H9 (cell line): ENCODE measurements at regions not wholly inside any gene's neighbourhood (a gene's known extent, or its start where the extent isn't known, plus 50 kb on each side); places are given as distances from the start of the nearest gene placed in this dataset.

Experiments
- DNase-seq: peaks from one replicate; pipeline ENCODE4 v3.0.0-alpha.2; 2017
- H2AFZ ChIP-seq: one replicate; pipeline ENCODE4 v1.6.1; 2013; ENCODE audit warnings: mild to moderate bottlenecking, low read length, control low read depth, moderate library complexity
- H2AK5ac ChIP-seq: 2 replicates; pipeline ENCODE4 v1.6.1; 2013; ENCODE audit warnings: low read length, control low read depth, mixed read lengths; ENCODE audit not compliant: insufficient read length
- H2BK120ac ChIP-seq: one replicate; pipeline ENCODE4 v1.6.1; 2013; ENCODE audit warnings: low read depth, mild to moderate bottlenecking, low read length, control low read depth, inconsistent platforms; ENCODE audit not compliant: poor library complexity, severe bottlenecking
- H2BK12ac ChIP-seq: 2 replicates; pipeline ENCODE4 v1.6.1; 2013; ENCODE audit warnings: low read length, control low read depth, mixed read lengths, low read depth; ENCODE audit not compliant: insufficient read length
- H2BK15ac ChIP-seq: 2 replicates; pipeline ENCODE4 v1.6.1; 2013; ENCODE audit warnings: low read depth, low read length, control low read depth
- H2BK20ac ChIP-seq: one replicate; pipeline ENCODE4 v1.6.1; 2013; ENCODE audit warnings: low read depth, mild to moderate bottlenecking, low read length, control low read depth, inconsistent platforms; ENCODE audit not compliant: poor library complexity, severe bottlenecking
- H2BK5ac ChIP-seq: 2 replicates; pipeline ENCODE4 v1.6.1; 2013; ENCODE audit warnings: low read length, control low read depth, mixed read lengths; ENCODE audit not compliant: insufficient read length
- H3K14ac ChIP-seq: 2 replicates; pipeline ENCODE4 v1.6.1; 2013; ENCODE audit warnings: low read length, control low read depth; ENCODE audit not compliant: insufficient read depth
- H3K18ac ChIP-seq: 2 replicates; pipeline ENCODE4 v1.6.1; 2013; ENCODE audit warnings: low read depth, mild to moderate bottlenecking, mixed read lengths, low read length, control low read depth; ENCODE audit not compliant: insufficient read length
- H3K23ac ChIP-seq: 2 replicates; pipeline ENCODE4 v1.6.1; 2013; ENCODE audit warnings: low read length, control low read depth, mixed read lengths, low read depth; ENCODE audit not compliant: insufficient read length
- H3K23me2 ChIP-seq: 2 replicates; pipeline ENCODE4 v1.6.1; 2013; ENCODE audit warnings: low read depth, mild to moderate bottlenecking, mixed read lengths, low read length, control low read depth; ENCODE audit not compliant: insufficient read length, poor library complexity, severe bottlenecking
- H3K27ac ChIP-seq: 2 replicates; pipeline ENCODE4 v1.5.1; 2013; ENCODE audit warnings: low read length, control low read depth, mixed read lengths, low read depth; ENCODE audit not compliant: insufficient read length
- H3K27me3 ChIP-seq: 2 replicates; pipeline ENCODE4 v1.6.1; 2013; ENCODE audit warnings: low read length, control low read depth, inconsistent platforms; ENCODE audit not compliant: insufficient read depth
- H3K4ac ChIP-seq: 2 replicates; pipeline ENCODE4 v1.6.1; 2013; ENCODE audit warnings: low read depth, mild to moderate bottlenecking, control low read depth, inconsistent platforms, low read length, moderate library complexity
- H3K4me1 ChIP-seq: 2 replicates; pipeline ENCODE4 v1.6.1; 2013; ENCODE audit warnings: low read length, control low read depth, inconsistent platforms; ENCODE audit not compliant: insufficient read depth
- H3K4me2 ChIP-seq: 2 replicates; pipeline ENCODE4 v1.6.1; 2013; ENCODE audit warnings: low read length, control low read depth, mixed read lengths; ENCODE audit not compliant: insufficient read length, insufficient read depth
- H3K56ac ChIP-seq: 2 replicates; pipeline ENCODE4 v1.6.1; 2013; ENCODE audit warnings: low read depth, mild to moderate bottlenecking, mixed read lengths, low read length, control low read depth; ENCODE audit not compliant: insufficient read length
- H3K79me1 ChIP-seq: 2 replicates; pipeline ENCODE4 v1.6.1; 2013; ENCODE audit warnings: low read depth, mild to moderate bottlenecking, moderate library complexity, low read length, control low read depth, inconsistent platforms; ENCODE audit not compliant: insufficient read depth, poor library complexity, severe bottlenecking
- H3K79me2 ChIP-seq: 2 replicates; pipeline ENCODE4 v1.6.1; 2013; ENCODE audit warnings: low read length, control low read depth, inconsistent platforms; ENCODE audit not compliant: insufficient read depth
- H3K9ac ChIP-seq: 2 replicates; pipeline ENCODE4 v1.6.1; 2013; ENCODE audit warnings: low read length, control low read depth, mixed read lengths; ENCODE audit not compliant: insufficient read length; ENCODE audit errors: extremely low read depth
- H3K9me3 ChIP-seq: one replicate; pipeline ENCODE4 v1.6.1; 2013; ENCODE audit warnings: low read depth, low read length, inconsistent platforms; ENCODE audit not compliant: control insufficient read depth
- H3T11ph ChIP-seq: one replicate; pipeline ENCODE4 v1.6.1; 2013; ENCODE audit warnings: mild to moderate bottlenecking, low read length, control low read depth, inconsistent platforms
- H4K20me1 ChIP-seq: one replicate; pipeline ENCODE4 v1.6.1; 2013; ENCODE audit not compliant: control insufficient read depth, insufficient read length, insufficient read depth
- H4K5ac ChIP-seq: 2 replicates; pipeline ENCODE4 v1.6.1; 2013; ENCODE audit warnings: low read depth, mild to moderate bottlenecking, mixed read lengths, low read length, control low read depth; ENCODE audit not compliant: insufficient read length
- H4K8ac ChIP-seq: replicated peaks from 2 replicates; pipeline ENCODE4 v1.6.1; 2013; ENCODE audit warnings: low read length, control low read depth, mixed read lengths, low read depth; ENCODE audit not compliant: insufficient read length
- H4K91ac ChIP-seq: 2 replicates; pipeline ENCODE4 v1.6.1; 2013; ENCODE audit warnings: low read depth, mild to moderate bottlenecking, moderate library complexity, mixed read lengths, low read length, control low read depth; ENCODE audit not compliant: insufficient read length
- H3K27ac Mint-ChIP-seq, 3 experiments: 2 replicates in 2 of 3; 3 replicates in 1 of 3; pipeline ENCODE4 v1.8.0; 2020 to 2021; ENCODE audit warnings: mixed read lengths in 3 of 3, mild to moderate bottlenecking in 1 of 3, moderate library complexity in 1 of 3
- H3K27me3 Mint-ChIP-seq: 2 replicates; pipeline ENCODE4 v1.8.0; 2021; ENCODE audit warnings: low read depth, mild to moderate bottlenecking, moderate library complexity, mixed read lengths
- H3K36me3 Mint-ChIP-seq, 3 experiments: 2 replicates in 2 of 3; 3 replicates in 1 of 3; pipeline ENCODE4 v1.8.0; 2020 to 2021; ENCODE audit warnings: low read depth in 3 of 3, mixed read lengths in 3 of 3; ENCODE audit not compliant: insufficient read depth in 1 of 3
- H3K4me1 Mint-ChIP-seq, 2 experiments: 2 replicates each; pipeline ENCODE4 v1.8.0; 2020; ENCODE audit warnings: mixed read lengths in 2 of 2
- H3K4me3 Mint-ChIP-seq, 2 experiments: 2 replicates in 1 of 2; 3 replicates in 1 of 2; pipeline ENCODE4 v1.8.0; 2020 to 2021; ENCODE audit warnings: mild to moderate bottlenecking in 2 of 2, mixed read lengths in 2 of 2, moderate library complexity in 1 of 2
- H3K9me3 Mint-ChIP-seq, 2 experiments: 2 replicates in 1 of 2; 3 replicates in 1 of 2; pipeline ENCODE4 v1.8.0; 2020; ENCODE audit warnings: mild to moderate bottlenecking in 2 of 2, mixed read lengths in 2 of 2, moderate library complexity in 1 of 2
- WGBS: extraction: QIAGEN DNeasy Blood & Tissue Kit; methylation state at CpG from one replicate; pipeline ENCODE4 v1.1.7; 2013; ENCODE audit warnings: missing lambda C conversion rate, low lambda C conversion rate, mixed read lengths; ENCODE audit not compliant: insufficient read length; ENCODE audit errors: extremely low coverage; 5-methylcytosine and 5-hydroxymethylcytosine counted together
- TF ChIP-seq, protein P1 (sequence below): fragments of 200-600 bp; sonication (generic); conservative IDR thresholded peaks from 3 replicates; pipeline ENCODE4 v1.8.0; 2021; ENCODE audit warnings: antibody characterized with exemption, mild to moderate bottlenecking

DNA sequence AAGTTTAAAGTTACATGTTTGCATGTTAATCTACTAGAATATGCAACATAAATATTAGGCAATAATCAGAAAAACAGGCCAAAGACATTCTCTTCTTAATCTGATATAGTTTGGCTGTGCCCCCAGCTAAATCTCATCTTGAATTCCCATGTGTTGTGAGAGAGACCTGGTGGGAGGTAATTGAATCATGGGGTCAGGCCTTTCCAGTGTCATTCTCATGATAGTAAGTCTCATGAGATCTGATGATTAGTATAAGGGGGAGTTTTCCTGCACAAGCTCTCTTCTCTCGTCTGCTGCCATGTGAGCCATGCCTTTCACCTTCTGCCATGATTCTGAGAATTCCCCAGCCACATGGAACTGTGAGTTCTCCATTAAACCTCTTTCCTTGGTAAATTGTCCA lies 1241.7 kb upstream of the ADGRB3 start:
- no peak overlapping the region for H3K27ac Mint-ChIP-seq

More for the DNA sequence above, 1241.7 kb upstream of the ADGRB3 start:
- Histone ChIP-seq H4K5ac (no peak overlapping the region), H3K27ac (no peak overlapping the region), H2BK20ac (no peak overlapping the region), H3K4me2 (no peak overlapping the region), H2AK5ac (no peak overlapping the region), H3K18ac (no peak overlapping the region), H3K79me1 (no peaks in the 10 kb centered on the region), H2BK12ac (no peak overlapping the region), H3K27me3 (no peaks in the 10 kb centered on the region), H3T11ph (no peak overlapping the region), H2BK15ac (no peak overlapping the region), H3K79me2 (no peaks in the 10 kb centered on the region), H3K23ac (no peak overlapping the region), H3K56ac (no peak overlapping the region), H4K8ac (no peak overlapping the region), H4K20me1 (no peaks in the 10 kb centered on the region), H2BK5ac (no peak overlapping the region), H2AFZ (no peak overlapping the region), H3K9me3 (no peaks in the 10 kb centered on the region), H4K91ac (no peak overlapping the region), H3K4ac (no peak overlapping the region), H2BK120ac (no peak overlapping the region), H3K9ac (no peak overlapping the region), H3K14ac (no peak overlapping the region), H3K4me1 (no peaks in the 10 kb centered on the region), H3K23me2 (no peaks in the 10 kb centered on the region)
- Mint-ChIP-seq H3K36me3 (peaks cover 6 to 17% (median 13%) of the 10 kb centered on the region in 3 experiments; a peak in 5 of 7 replicates), H3K27me3 (no peaks in the 10 kb centered on the region), H3K4me3 (no peak overlapping the region), H3K9me3 (peaks cover 15 to 18% of the 10 kb centered on the region in 2 experiments), H3K4me1 (peaks cover 0 to under 1% of the 10 kb centered on the region in 2 experiments; a peak in 2 of 4 replicates)
- TF ChIP-seq, protein P1, sequence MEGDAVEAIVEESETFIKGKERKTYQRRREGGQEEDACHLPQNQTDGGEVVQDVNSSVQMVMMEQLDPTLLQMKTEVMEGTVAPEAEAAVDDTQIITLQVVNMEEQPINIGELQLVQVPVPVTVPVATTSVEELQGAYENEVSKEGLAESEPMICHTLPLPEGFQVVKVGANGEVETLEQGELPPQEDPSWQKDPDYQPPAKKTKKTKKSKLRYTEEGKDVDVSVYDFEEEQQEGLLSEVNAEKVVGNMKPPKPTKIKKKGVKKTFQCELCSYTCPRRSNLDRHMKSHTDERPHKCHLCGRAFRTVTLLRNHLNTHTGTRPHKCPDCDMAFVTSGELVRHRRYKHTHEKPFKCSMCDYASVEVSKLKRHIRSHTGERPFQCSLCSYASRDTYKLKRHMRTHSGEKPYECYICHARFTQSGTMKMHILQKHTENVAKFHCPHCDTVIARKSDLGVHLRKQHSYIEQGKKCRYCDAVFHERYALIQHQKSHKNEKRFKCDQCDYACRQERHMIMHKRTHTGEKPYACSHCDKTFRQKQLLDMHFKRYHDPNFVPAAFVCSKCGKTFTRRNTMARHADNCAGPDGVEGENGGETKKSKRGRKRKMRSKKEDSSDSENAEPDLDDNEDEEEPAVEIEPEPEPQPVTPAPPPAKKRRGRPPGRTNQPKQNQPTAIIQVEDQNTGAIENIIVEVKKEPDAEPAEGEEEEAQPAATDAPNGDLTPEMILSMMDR: no peak
- WGBS: no CpG with 5 or more reads among the region's 1 CpG
- DNase-seq: no peak
